Kidney glomerular epithelial cell (primary cell): ENCODE measurements at regions not wholly inside any gene's neighbourhood (a gene's known extent, or its start where the extent isn't known, plus 50 kb on each side); places are given as distances from the start of the nearest gene placed in this dataset.

Experiments used
- DNase-seq: peaks from one replicate; lab custom pipeline; 2025; lab: John Stamatoyannopoulos, UW

GRCh38 chr16:85423631-85424030 is 189.5 kb upstream of the GSE1 start:
- no peak for DNase-seq

- DNase-seq: no peak
Measured at GRCh38 chr16:85424260-85425073, 188.7 kb upstream of the GSE1 start.

DNA sequence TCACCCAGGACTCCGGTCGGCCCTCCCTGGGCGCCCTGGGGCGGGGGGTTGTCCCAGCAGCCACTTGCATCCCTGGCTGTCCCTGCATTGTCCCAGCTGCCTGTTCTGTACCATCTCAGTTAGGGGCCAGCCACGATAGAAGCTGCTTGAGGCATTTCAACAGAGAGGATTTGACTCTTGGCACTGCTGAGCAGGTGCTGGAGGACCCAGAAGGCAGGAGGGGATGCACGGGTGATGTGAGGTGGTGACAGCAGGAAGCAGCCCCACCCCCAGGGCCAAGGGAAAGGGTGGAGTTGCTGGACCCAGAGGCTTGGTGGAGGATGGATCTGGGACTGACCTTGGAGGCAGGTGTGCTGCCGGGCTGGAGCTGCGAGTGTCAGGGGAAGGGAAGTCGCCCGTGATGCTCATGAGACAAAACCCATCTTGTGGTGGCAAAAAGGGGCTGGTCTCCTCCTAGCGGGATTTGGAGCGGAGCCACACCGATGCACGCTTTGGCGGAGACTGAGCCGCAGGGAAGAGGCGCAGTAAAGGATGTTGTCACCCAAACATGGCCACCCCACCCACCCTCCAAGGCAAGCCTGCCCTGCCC is 188.0 kb upstream of the GSE1 start:
- DNase-seq: no peak

- no peak for DNase-seq
Measured at GRCh38 chr16:85426806-85427205, 186.3 kb upstream of the GSE1 start.

- DNase-seq: peak; percentile 6
Measured at GRCh38 chr16:85428168-85428898, 184.8 kb upstream of the GSE1 start.

DNA sequence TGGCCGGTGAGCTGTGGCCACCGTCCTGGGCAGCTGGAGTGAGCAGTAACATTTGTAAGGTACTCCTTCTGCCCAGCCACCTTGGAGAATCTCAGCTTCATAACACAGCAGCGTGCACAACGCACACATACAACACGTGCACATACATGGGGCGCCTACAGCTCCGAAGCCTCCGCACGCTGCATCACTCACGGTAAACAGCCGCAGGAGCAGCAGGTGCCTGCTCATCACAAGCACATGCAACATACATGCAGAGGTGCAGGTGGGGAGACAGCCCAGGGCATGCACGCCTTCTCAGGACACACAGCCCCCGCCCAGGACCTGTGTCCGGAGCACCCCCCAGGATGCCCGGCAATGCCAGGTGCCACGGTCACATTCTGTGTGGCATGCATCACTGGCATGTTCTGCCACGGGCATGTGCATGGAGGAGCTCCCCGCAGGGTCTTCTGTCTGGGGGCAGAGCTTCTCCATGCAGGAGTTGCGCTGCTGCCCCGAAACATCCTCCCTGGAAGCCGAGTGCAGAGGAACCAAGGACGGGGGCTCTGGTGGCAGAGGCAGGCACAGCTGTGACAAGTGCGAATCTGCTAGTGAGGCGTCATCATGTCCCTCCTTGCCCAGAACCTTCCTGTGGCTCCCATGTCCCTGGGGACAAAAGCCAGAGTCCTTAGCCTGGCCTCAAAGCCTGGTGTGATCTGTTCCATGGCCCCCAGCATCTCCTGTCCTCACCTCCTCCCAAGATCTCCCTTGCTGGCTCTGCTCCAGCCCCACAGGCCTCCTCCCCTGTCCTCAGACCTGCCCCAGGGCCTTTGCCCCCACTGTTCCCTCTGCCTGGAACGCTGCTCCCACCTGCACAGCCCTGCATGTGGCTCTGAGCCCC is 184.0 kb upstream of the GSE1 start:
- DNase-seq: no peak

DNA sequence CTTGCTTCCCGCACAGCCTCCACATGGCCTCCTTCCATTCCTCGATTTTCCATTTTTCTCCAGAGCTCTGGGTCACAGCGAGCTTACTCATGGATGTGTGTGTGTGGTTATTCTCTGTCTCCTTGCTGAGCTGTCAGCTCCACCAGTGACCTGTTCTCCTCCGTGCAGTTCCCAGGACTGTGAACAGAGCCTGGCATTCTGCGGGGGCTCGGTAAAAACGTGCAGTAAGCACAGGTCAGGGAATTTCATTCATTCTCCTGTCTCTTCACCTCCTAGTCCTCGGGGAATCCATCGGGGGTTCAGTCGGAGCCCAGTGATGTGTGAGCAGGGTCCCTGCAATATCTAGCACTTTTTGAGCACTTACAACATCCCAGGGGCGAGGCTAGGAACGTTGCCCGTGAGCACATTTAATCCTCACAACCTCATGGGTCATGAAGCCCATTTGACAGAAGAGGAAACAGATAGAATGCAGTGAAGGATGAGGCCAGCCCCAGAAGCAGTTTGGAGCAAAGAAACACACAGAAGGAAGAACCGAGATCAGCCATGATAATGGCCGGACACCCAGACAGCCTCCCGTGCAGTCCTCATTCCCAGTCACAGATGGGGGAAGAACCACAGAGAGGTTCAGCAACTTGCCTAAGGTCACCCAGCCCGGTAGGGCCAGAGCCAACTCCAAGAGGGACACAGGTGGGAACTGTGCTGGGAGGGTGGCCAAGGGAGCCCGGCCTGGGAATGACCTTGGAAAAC is 183.2 kb upstream of the GSE1 start:
- no peak for DNase-seq

DNA sequence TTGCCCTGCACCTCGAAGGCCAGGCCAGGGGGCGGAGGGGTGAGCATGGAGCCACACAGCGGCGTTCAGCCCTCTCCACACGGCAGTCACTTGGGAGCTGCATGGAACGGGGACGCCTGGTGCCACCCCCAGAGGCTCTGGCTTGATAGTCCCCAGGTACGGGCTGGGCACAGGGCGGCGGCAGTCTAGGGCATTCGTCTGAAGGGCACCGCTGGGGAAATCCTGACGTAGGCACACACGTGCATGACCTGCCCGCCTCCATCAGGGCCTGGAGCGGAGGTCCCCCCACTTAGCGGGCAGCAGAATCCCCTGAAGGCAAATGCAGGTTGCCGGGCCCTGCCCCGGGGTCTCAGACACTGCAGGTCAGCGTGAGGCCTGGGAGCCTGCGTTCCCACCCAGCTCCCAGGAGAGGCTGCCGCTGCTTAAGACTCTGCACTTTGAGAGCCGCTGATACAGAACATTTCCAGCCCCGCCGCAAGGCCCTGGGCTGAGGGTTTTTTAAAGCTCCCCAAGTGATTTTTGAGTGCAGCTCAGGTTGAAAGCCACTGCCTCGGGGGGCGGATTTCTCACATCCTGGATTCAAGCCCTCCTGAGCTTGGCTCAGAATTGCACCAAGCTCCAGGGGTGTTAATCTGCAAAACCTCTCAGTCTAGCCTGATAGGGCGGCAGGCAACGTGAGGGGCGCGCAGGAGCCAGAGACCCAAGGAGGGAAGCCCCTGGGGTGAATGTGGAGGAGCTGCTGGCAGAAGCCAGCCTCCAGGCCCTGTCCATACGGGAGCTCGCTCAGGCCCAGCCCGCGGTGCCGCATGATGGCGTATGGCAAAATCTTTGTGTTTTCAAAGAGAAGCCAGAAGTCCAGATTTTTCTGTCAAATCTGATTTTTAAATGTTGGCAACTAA is 182.3 kb upstream of the GSE1 start:
- DNase-seq: no peak

- DNase-seq: no peak
Measured at GRCh38 chr16:85431431-85432124, 181.5 kb upstream of the GSE1 start.

DNA sequence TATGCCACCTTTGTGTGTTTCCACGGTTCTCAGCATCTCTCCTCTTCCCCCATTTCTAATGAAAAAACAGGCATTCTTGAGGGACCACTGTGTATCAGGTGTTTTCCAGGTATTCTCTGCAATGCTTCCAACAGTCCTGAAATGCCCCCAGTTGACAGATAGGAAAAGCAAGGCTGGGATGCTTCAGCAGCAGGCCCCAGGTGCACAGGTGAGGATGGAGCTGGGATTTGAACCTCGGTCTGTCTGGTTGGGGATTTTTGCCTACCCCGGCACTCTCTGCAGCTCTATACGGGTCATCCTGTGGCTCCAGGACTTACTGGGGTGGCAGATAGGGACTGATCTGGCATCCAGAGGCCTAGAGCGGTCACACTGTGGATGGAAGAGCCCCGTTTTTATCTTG is 180.5 kb upstream of the GSE1 start:
- DNase-seq: no peak

DNA sequence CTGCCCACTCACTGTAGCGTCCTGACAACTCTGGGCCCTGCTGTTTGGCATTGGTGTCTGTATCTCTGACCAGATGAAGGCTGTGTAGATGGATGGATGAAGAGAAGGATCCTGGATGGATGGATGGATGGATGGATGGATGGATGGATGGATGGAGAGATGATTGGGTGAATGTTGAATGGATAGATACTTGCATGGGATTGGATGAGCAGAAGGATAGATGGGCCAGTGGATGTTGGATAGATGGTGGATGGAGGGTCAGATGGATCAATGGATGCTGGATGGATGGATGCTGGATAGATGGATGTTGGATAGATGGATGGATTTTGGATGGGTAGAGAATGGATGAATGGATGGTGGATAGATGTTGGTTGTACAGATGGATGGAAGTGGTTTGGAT is 179.6 kb upstream of the GSE1 start:
- no peak for DNase-seq

DNA sequence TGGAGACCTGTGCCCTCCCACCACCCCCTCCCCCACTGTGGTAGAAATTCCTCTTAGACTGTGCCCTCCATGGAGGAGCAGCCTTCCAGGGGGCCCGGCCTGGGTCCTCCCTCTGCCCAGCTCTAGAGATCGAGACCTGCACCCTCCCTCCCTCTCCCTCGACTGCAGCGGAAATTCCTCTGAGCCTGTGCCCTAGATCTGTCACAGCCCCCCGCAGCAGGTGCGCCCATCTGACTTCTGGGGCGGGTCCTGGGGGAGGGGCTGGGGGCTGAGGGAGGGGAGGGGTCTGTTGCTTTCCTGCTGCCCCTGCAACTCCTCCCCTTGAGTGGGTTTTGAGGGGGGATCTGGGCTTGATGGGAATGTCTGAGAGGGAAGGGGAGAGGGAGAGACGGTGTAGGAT is 177.8 kb upstream of the GSE1 start:
- DNase-seq: no peak

- DNase-seq: no peak
Measured at GRCh38 chr16:85435700-85436099, 177.4 kb upstream of the GSE1 start.

DNA sequence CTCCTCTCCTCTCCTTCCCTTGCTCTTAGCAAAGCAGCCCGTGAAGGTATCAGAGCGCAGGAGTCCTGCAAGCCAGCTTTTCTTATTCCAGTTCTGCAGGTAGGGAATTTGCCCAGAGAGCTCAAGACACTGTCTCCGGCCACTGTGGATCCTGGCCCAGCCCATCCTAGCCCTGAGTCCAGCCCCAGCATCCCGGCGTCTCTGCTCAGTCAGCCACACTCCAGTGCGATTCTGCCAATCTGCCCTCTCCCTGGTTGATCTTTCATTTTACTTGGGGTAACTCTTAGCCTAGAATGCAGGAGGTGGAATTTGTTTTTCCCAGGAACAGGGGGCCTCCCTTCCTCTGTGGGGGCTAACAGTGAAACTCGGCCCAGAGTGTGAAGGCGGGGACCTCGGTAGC is 176.9 kb upstream of the GSE1 start:
- no peak for DNase-seq

DNA sequence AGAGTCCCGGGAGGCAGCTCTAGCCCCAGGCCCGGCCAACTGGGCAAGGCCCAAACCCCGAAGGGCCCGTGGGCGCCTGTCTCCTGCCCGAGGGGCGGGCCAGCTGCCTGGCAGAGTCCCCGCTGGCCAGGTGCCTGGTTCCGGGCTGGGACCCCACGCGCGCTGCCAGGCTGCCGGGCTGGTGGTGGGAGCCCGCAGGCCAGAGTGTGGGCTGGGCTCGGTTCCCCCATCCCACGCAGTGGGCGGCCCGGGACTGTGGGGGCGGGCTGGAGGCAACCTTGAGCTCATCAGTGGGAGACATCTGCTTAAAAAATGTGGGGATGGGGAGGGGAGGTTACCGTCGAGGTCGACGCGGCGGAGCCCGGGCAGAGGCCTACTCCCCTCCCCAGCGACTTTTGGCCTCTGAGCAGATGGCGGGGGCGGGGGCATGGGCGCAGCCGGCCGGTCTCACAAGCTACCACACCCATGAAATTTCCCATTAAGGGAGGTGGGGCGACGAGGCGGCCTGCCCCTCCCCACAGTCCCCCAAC is 176.4 kb upstream of the GSE1 start:
- no peak for DNase-seq

- DNase-seq: no peak
Measured at GRCh38 chr16:85437166-85438052, 175.7 kb upstream of the GSE1 start.

DNA sequence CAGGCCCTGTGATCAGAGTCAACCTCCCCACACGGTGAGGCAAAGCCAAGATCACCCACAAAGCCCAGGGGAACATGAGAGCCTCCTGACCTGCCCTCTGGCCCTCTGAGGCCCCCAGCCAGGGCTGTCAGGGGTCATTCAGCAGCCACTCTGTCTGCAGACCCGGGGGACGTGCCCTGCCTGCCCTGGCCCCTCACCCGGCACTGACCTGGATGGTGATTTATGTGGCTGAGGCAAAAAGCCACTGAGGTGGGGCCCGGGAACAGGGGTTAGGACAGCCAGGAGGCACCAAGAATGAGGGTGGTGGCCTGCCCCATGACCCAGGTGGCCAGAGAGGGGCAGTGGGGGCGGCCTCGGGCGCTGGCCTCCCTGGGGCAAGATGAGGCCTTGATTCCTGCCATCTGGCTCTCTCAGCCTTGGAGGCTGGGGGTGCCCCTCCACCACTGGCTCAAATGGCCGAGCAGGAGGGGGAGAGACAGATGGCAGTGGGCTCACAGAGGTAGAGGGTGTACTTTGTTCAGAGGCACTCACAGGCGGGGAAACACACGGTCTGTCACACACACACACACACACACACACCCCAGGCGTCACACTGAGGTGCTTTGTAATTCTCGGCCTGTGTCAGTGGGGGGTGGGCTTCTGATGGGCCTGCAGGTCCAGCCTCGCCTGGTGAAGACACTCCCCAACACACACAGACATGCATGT is 174.0 kb upstream of the GSE1 start:
- DNase-seq: no peak

DNA sequence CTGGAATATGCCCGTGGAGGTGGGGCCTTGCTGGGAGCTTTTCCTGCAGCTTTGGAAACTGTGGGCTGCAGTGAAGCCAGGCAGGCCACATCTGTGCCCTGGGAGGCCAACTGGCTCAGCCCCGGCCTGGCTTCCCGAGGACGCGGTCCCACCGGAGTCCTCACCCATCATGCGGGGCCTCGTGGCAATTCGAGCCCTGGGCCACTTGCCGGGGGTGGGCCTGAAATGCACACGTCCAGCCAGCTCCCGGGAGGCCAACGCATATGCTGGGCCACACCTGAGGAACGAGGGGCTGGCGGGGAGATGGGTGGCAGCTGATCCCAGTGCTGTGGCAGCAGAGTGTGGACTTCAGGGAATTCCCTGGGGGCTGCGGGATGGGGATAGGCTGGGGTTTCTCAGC is 172.4 kb upstream of the GSE1 start:
- no peak for DNase-seq
